HG03457 (cell line): ENCODE measurements at regions not wholly inside any gene's neighbourhood (a gene's known extent, or its start where the extent isn't known, plus 50 kb on each side); places are given as distances from the start of the nearest gene placed in this dataset.
"Not testable (repeated sequence)": the region's sequence is repeated elsewhere in the genome, so short reads cannot be mapped to it uniquely, and the experiment has no call there.

Experiments used
- ATAC-seq: cut with Tn5 transposase; IDR thresholded peaks from one replicate; pipeline ENCODE4 v1.9.1; 2021; ENCODE audit warnings: moderate number of reproducible peaks; ENCODE audit not compliant: unreplicated experiment

- ATAC-seq, result no peak
Measured at GRCh38 chr20:22942742-22943141, 92.4 kb upstream of the SSTR4 start.

GRCh38 chr20:22944062-22944461, 91.0 kb upstream of the SSTR4 start:
- no peak for ATAC-seq

GRCh38 chr20:22944936-22945335, 90.2 kb upstream of the SSTR4 start:
- no peak for ATAC-seq

- ATAC-seq, result no peak
Measured at GRCh38 chr20:22946596-22946995, 88.5 kb upstream of the SSTR4 start.

- ATAC-seq, result no peak
Measured at GRCh38 chr20:22949331-22950109, 85.6 kb upstream of the SSTR4 start.

GRCh38 chr20:22951966-22952365, 83.1 kb upstream of the SSTR4 start:
- ATAC-seq, result no peak

GRCh38 chr20:22954661-22955060, 80.5 kb upstream of the SSTR4 start:
- no peak for ATAC-seq

- ATAC-seq, result no peak
Measured at GRCh38 chr20:22958390-22958789, 76.7 kb upstream of the SSTR4 start.

GRCh38 chr20:22962567-22963439, 72.3 kb upstream of the SSTR4 start:
- no peak for ATAC-seq

- no peak for ATAC-seq
Measured at GRCh38 chr20:22963581-22963980, 71.5 kb upstream of the SSTR4 start.

- ATAC-seq, result no peak
Measured at GRCh38 chr20:22966787-22967464, 68.2 kb upstream of the SSTR4 start.

- not testable (repeated sequence) for ATAC-seq
Measured at GRCh38 chr20:22967706-22968105, 67.4 kb upstream of the SSTR4 start.

GRCh38 chr20:22969031-22969430, 66.1 kb upstream of the SSTR4 start:
- not testable (repeated sequence) for ATAC-seq

GRCh38 chr20:22971077-22971476, 64.0 kb upstream of the SSTR4 start:
- not testable (repeated sequence) for ATAC-seq

- no peak for ATAC-seq
Measured at GRCh38 chr20:22974354-22974753, 60.8 kb upstream of the SSTR4 start.

- no peak for ATAC-seq
Measured at GRCh38 chr20:22977047-22977785, 57.9 kb upstream of the SSTR4 start.

GRCh38 chr20:22984008-22984407, 51.1 kb upstream of the SSTR4 start:
- ATAC-seq, result no peak

GRCh38 chr20:22984606-22985005, 50.5 kb upstream of the SSTR4 start:
- no peak for ATAC-seq

- ATAC-seq, result no peak
Measured at GRCh38 chr20:22985239-22985778, 49.8 kb upstream of the SSTR4 start.
